SK-N-MC (cell line): ENCODE measurements at regions not wholly inside any gene's neighbourhood (a gene's known extent, or its start where the extent isn't known, plus 50 kb on each side); places are given as distances from the start of the nearest gene placed in this dataset.

Experiments used
- EZH2 ChIP-seq: fragments of 200-600 bp; sonication (generic); IDR thresholded peaks from one replicate; pipeline ENCODE4 v1.6.1; 2017; ENCODE audit warnings: antibody characterized with exemption
- POLR2AphosphoS5 ChIP-seq: IDR thresholded peaks from 2 replicates; pipeline ENCODE4 v1.6.1; 2012; ENCODE audit warnings: mild to moderate bottlenecking, low read depth, low read length, borderline replicate concordance

DNA sequence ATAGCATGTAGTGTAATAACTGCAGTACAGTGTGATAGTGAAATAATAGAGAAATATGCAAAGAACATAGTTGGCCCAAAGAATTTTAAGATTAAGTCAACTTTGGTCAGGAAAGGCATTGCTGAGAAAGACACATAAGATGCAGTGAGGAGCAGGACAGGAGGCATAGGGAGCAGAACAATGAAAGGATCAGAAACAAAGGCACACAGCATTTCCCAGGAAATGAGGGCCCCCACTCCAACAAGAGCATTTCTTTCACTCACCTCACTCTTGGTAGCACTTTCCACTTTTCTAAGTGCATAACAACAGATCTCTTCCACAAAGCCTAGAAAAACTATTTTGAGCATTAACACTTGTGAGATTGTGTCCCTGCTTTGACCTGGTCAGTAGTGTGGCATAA lies 238.4 kb upstream of the FAT3 start:
- TF ChIP-seq POLR2AphosphoS5 (no peak), EZH2 (no peak)
